KBM-7 (cell line): ENCODE measurements at regions not wholly inside any gene's neighbourhood (a gene's known extent, or its start where the extent isn't known, plus 50 kb on each side); places are given as distances from the start of the nearest gene placed in this dataset.

Experiments used
- DNase-seq: peaks from one replicate; pipeline ENCODE4 v3.0.0-alpha.2; 2015
- in situ Hi-C: fragments of 300-500 bp; cut with MboI; formaldehyde crosslinking; loops from 2 replicates; pipeline ENCODE4 v1.14.3; 2020; ENCODE audit warnings: low sequenced_read_pairs, low pct_unique_long_range_greater_than_20kb, mixed read lengths

GRCh38 chr2:140178234-140178633, 1398.0 kb upstream of the NXPH2 start:
- no peak for DNase-seq
- in situ Hi-C loops, result no loop called here

- in situ Hi-C loops, result no loop called here
- no peak for DNase-seq
Measured at GRCh38 chr2:140177086-140177485, 1396.9 kb upstream of the NXPH2 start.

GRCh38 chr2:140173790-140174189, 1393.6 kb upstream of the NXPH2 start:
- DNase-seq, result no peak
- in situ Hi-C loops, result no loop called here

- in situ Hi-C loops, result no loop called here
- no peak for DNase-seq
Measured at GRCh38 chr2:140164449-140164848, 1384.3 kb upstream of the NXPH2 start.

GRCh38 chr2:140158259-140158658, 1378.1 kb upstream of the NXPH2 start:
- DNase-seq, result no peak
- in situ Hi-C loops, result no loop called here

GRCh38 chr2:140157816-140158215, 1377.6 kb upstream of the NXPH2 start:
- in situ Hi-C loops, result no loop called here
- no peak for DNase-seq

GRCh38 chr2:140154706-140155105, 1374.5 kb upstream of the NXPH2 start:
- in situ Hi-C loops, result no loop called here
- no peak for DNase-seq

- in situ Hi-C loops, result no loop called here
Measured at GRCh38 chr2:140154271-140154670, 1374.1 kb upstream of the NXPH2 start.

GRCh38 chr2:140144611-140145010, 1364.4 kb upstream of the NXPH2 start:
- DNase-seq, result no peak
- in situ Hi-C loops, result no loop called here

More at GRCh38 chr2:140154271-140154670, 1374.1 kb upstream of the NXPH2 start:
- DNase-seq, result no peak

- no peak for DNase-seq
- in situ Hi-C loops, result no loop called here
Measured at GRCh38 chr2:140138736-140139135, 1358.5 kb upstream of the NXPH2 start.

GRCh38 chr2:140136861-140137260, 1356.7 kb upstream of the NXPH2 start:
- in situ Hi-C loops, result no loop called here

GRCh38 chr2:140136366-140136765, 1356.2 kb upstream of the NXPH2 start:
- no peak for DNase-seq
- in situ Hi-C loops, result no loop called here

More at GRCh38 chr2:140136861-140137260, 1356.7 kb upstream of the NXPH2 start:
- DNase-seq, result no peak

GRCh38 chr2:140128909-140129308, 1348.7 kb upstream of the NXPH2 start:
- DNase-seq, result no peak
- in situ Hi-C loops, result no loop called here

GRCh38 chr2:140122001-140122400, 1341.8 kb upstream of the NXPH2 start:
- in situ Hi-C loops, result no loop called here
- no peak for DNase-seq

- in situ Hi-C loops, result no loop called here
- no peak for DNase-seq
Measured at GRCh38 chr2:140117386-140117785, 1337.2 kb upstream of the NXPH2 start.

- no peak for DNase-seq
- in situ Hi-C loops, result no loop called here
Measured at GRCh38 chr2:140108706-140109475, 1328.7 kb upstream of the NXPH2 start.

- in situ Hi-C loops, result no loop called here
Measured at GRCh38 chr2:140091926-140092325, 1311.7 kb upstream of the NXPH2 start.

GRCh38 chr2:140086964-140087363, 1306.8 kb upstream of the NXPH2 start:
- no peak for DNase-seq
- in situ Hi-C loops, result no loop called here

More at GRCh38 chr2:140091926-140092325, 1311.7 kb upstream of the NXPH2 start:
- no peak for DNase-seq

- DNase-seq, result no peak
- in situ Hi-C loops, result no loop called here
Measured at GRCh38 chr2:140085674-140086073, 1305.5 kb upstream of the NXPH2 start.

GRCh38 chr2:140079038-140079437, 1298.8 kb upstream of the NXPH2 start:
- DNase-seq, result no peak
- in situ Hi-C loops, result no loop called here

- no peak for DNase-seq
- in situ Hi-C loops, result no loop called here
Measured at GRCh38 chr2:140076164-140076563, 1296.0 kb upstream of the NXPH2 start.
